Muscle of back (tissue), 3 donors: ENCODE measurements at regions not wholly inside any gene's neighbourhood (a gene's known extent, or its start where the extent isn't known, plus 50 kb on each side); places are given as distances from the start of the nearest gene placed in this dataset.
"Not testable (repeated sequence)": the region's sequence is repeated elsewhere in the genome, so short reads cannot be mapped to it uniquely, and the experiment has no call there.

ENCODE experiments used
- DNase-seq, 3 donors: peaks; one replicate each; pipeline versions ENCODE4 v3.0.0 to v3.0.0-alpha.2; 2013

GRCh38 chr13:58893396-58893795 is 1261.9 kb downstream of the PCDH17 start:
- DNase-seq = no peak

- DNase-seq = no peak
Observed at GRCh38 chr13:58906329-58907007, 1257.3 kb downstream of the DIAPH3 start.

DNA sequence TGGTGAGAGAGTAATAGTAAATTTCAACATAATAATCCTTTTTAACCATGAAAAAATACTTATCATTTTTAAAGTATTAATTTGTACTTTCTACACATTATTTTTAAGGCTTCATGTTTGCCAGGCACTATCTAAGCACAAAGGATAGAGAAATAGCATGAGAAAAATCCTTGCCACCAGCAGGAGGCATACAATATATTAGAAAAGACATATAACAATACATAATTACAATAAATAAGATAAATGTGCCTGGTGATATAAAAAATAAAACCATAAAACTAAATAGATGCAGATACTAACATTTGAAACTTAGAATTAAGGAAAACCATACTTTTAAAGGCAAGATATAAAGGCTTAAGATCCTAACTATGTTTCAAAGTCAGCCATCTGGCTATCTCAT is 1256.4 kb downstream of the DIAPH3 start:
- no peak for DNase-seq

GRCh38 chr13:58908019-58908679 is 1255.6 kb downstream of the DIAPH3 start:
- no peak for DNase-seq

DNA sequence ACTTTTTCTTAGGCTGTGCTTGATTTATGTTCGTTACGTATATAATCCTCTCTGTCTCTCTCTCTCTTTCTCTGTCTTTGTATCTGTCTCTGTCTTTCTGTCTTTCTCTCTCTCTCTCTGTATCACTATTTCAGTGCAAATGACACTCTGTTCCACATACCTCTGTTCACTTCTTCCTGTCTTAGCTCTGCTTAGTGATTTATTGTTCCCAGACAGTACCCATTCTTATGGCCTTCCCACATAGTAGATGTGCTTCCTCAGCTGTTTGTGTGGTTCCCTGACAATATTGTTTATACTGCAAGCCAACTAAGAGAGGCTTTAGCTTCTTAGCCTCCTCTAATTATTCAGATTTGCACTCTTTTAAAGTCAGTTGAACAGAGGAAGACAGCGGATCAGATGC is 1244.2 kb downstream of the DIAPH3 start:
- DNase-seq = no peak

- no peak for DNase-seq
Observed at GRCh38 chr13:58921129-58921528, 1242.6 kb downstream of the DIAPH3 start.

GRCh38 chr13:58926858-58927257 is 1236.9 kb downstream of the DIAPH3 start:
- no peak for DNase-seq

- no peak for DNase-seq
Observed at GRCh38 chr13:58933475-58933874, 1230.3 kb downstream of the DIAPH3 start.

GRCh38 chr13:58935689-58936088 is 1228.0 kb downstream of the DIAPH3 start:
- DNase-seq = no peak

- no peak for DNase-seq
Observed at GRCh38 chr13:58946274-58946673, 1217.5 kb downstream of the DIAPH3 start.

DNA sequence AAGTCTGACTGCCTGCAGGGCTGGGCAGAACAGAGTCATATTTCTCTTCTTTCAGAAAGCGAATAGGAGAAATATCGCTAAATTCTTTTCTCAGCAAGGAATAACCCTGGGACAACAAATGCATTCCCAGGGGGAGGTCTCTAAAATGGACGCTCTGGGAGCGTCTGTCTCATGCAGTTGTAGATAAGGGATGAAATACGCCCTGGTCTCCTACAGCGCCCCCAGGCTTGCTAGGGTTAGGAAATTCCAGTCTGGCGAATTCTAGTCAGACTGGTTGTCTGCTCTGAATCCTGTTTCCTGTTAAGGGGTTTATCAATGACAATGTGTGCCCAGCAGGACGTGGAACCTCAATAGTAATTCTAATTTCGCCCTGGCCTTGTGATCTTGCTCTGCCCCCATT is 1214.1 kb downstream of the DIAPH3 start:
- DNase-seq = no peak

DNA sequence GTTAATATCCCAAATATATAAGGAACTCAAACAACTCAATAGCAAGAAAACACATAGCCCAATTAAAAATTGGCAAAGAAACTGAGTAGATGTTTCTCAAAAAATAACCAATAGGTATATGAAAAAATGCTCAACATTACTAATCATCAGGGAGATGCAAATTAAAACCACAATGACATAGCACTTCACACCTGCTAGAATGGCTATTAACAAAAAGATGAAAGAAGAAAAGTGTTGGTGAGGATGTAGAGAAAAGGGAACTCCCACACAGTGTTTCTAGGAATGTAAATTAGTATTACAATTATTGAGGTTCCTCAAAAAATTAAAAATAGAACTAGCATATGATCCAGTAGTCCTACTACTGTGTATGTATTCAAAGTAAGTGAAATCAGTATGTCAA is 1212.8 kb downstream of the DIAPH3 start:
- DNase-seq = no peak

DNA sequence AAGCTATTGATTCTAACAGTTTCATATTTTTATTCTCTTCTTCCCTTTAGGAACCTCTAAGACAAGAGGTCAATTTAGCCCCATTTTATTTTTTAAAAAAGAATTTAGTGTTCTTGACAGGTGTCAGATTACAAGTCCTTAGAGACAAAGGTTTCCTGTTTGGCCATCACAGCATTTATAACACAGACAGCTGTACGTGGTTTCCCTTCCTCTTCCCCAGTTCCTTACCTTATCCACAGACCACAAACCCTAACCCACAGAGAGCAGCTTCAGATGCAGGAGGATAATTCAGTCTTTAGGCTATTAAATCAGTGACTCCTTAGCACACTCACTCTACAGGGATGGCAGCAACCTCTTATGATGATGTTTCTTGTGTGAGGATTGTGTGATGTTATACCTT is 1210.1 kb downstream of the DIAPH3 start:
- DNase-seq = peak in 1 of 3 donors; percentile 9

DNA sequence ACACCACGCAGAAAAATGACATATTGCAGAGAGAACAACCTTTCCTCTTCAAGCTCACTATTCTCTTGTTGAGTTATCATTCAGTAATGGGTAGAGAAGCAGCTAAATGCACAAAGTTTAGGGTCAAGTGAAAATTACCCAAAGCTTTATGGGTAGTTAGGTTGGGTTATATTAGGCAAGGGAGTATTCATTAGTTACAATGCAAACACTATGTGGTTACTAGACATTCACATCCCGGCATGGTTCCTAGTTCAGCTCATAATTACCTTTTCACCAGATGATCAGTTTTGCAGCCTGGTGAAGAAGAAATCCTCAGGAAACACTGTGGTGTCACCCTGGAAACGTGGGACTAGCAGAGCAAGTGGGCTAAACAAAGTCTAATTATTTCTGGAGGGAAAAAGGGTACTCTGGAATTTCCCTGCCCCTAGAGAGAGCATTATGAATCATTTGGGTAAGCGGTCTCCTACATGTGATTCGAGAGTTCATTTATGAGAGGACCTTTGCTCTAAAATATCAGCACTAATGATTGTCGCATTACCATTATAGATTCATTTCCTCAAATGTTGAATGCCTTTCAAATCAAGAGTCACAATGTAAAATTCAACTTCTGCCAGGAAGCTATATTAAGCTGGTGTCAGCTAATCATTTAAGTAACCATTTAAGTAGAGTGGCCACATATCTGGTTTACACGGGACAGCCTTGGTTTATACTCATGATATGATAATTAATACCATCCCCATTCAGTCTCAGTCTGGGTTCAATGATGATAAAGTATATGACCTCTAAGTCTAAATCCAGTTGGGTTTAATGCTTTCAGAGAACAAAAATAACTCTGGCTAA is 1208.0 kb downstream of the DIAPH3 start:
- no peak for DNase-seq

GRCh38 chr13:58958097-58958496 is 1205.6 kb downstream of the DIAPH3 start:
- DNase-seq = not testable (repeated sequence)

DNA sequence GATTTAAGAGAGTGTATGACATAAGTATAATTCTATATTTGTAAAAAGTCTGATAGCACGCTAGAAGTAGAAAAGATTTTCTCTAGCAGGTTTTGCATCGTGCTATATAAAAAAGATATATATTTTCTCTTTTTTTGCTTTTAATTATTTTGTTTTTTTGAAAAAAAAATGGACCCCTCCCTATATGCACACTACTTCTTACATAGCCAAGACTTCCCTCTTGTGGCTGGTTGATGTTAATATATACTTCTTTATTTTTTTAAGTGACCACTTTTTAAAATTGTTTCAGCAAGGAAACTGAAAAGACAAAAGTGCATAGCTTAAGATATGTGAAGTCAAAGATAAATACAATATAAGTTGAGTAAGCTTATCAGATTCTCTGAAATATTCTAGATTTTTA is 1202.8 kb downstream of the DIAPH3 start:
- peak; percentile 2 to 36 (median 4) for DNase-seq

GRCh38 chr13:58963321-58963720 is 1200.4 kb downstream of the DIAPH3 start:
- no peak for DNase-seq

DNA sequence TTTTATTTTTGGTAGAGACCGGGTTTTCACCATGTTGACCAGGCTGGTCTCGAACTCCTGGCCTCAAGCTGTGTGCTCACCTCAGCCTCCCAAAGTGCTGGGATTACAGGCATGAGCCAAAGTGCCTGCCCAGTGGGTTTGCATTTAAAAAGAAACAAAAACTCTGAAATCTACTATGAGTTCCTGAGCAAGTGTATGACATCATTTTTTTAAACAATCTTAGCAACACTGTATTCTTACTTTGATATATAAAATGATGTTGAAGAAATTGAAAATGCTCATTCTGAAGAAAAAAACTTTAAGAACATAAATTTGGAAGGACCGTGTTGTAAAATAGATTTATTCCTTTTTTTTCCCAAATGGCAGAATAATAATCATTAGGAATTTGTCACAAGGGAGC is 1199.7 kb downstream of the DIAPH3 start:
- no peak for DNase-seq

DNA sequence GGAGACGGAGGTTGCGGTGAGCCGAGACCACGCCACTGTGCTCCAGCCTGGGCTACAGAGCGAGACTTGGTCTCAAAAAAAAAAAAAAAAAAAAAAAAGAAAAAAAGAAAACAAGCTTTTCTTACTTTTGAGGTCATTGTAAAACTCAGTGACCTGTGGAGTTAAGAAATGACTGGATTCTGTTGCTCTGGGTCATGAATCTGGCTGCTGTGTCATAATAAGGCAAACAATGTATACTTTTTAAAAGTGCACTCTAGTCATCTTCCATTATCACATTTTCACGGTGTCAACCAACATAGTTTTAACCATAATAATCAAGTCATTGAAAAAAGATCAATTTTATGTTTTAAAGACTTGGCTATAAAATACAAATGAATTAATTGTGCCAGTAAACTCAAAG is 1186.6 kb downstream of the DIAPH3 start:
- no peak for DNase-seq

DNA sequence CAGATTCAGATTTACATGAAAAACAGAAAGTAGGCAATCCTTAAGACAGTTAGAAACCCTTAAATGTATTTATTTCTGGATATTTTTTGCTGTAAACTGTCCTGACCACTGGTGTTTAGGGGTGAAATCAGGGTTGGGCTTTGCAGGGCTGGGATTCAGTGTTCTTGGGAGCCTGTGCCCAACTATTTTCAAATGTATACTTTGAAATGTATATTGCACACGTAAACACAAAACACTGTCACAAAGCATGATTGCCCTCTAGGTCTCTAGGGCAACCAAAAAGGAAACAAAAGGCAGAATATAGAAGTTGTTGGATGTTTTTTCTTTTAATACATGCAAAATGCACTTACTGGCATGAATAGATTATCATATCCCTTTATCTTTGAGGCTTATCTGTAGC is 1185.4 kb downstream of the DIAPH3 start:
- DNase-seq = no peak

DNA sequence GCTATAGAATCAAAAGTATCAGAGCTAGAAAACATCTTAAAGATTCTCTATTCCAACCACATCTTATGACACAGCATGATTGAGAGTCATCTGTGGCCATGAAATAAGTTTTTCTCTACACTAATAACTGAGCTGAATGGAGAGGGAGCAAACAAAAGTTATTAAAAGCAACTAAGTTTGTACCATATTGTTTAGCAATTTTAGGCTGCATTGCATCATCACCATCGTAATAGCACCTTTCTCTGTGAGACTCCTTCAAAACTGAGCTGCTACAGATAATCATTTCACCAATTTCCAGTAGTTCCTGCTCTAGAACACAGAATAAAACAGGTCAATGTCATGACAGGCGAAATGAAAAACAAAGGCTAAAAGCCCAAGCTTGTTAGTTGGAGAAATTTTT is 1183.9 kb downstream of the DIAPH3 start:
- no peak for DNase-seq

DNA sequence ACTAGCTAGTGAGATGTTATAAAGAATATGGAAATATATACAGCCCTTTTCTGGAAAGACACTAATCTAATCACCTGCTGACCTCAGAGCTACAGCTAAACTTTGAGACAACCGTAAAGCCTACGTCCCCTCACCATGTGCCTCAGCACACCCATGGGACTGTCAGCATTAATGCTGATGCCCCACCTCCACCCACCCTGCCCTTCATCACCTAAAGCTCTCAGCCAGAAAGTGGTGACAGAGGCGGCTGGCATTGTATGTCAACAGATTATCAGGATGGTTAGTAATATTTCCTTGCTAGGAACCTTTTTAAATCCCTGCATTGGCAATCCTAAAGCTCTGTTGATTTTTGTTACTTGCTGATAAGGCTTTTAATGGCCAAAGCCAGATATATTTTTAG is 1177.9 kb downstream of the DIAPH3 start:
- DNase-seq = no peak

DNA sequence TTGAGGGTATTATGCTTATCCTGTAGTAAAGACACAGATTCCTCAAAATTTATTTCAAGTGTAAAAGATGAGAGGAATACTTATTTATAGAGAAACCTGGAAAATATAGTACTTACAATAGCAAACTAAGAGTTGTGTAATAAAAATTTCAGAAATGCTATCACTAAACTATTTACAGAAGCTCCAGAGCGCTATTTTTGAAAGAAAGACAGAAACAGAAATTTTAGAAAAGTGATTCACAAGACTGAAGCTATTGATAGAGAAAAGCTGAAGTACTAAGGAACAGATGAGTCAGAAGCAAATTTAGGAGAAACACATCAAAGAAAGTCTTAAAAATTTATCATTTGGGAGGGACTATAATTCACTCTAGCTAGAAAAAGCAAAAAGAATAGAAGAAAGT is 1174.2 kb downstream of the DIAPH3 start:
- no peak for DNase-seq
